GM19372 (cell line): ENCODE measurements at regions not wholly inside any gene's neighbourhood (a gene's known extent, or its start where the extent isn't known, plus 50 kb on each side); places are given as distances from the start of the nearest gene placed in this dataset.

ENCODE experiments used
- ATAC-seq: cut with Tn5 transposase; IDR thresholded peaks from one replicate; pipeline ENCODE4 v1.9.1; 2021; ENCODE audit warnings: mild to moderate bottlenecking, low read depth, moderate library complexity; ENCODE audit not compliant: unreplicated experiment

DNA sequence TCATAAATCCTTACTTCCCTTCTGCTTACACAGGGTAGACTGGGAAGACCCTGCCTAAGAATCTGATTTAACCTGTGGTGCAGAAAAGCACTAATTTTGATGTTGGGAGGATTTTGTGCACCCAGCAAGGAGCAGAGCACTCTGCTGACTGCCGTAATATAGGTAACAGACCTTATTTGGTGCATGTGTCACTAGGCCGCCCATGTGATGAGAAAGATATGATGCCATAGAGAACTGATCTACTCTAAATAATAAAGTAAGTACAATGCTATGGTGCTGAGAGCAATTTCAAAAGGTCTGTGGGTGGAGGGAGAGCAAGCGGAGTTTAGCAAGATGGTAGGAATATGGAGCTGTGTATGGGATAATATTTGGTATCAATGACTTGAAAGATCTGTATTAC is 1663.6 kb upstream of the SEL1L start:
- ATAC-seq = no peak

DNA sequence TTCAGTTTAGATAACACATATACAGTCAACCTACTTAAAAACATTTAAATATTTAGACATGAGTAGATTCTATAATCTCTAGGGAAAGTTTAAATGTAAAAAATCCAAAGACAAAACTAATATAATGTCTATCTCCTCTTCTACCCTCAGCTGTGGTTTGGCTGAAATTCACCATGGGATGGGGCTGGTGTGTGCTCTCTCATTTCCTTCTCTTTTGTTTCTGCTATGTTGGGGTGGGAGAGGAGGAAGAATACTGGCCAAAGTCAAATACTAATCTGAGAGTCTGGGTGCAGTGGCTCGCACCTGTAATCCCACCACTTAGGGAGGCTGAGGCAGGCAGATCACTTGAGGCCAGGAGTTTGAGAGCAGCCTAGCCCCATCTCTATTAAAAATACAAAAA is 1673.9 kb upstream of the SEL1L start:
- no peak for ATAC-seq

DNA sequence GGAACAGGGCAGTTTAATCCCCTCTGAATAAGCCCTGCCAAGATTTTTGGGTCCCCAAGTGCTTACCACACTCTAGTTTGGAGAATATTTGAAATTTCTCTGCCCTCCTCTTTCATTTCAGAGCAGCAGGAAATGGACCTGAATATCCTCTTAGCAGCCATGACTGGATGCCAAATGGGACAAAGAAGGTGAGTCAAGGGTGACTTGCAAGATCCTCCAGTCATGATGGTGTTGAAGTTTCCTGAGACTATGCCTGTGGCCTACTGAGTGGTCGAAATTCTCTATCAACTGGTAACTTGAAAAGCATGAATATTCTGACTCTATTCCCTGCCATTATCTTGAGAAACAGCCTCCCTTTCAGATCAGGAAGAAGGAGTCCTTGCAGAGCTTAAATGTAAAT is 1674.7 kb upstream of the SEL1L start:
- ATAC-seq = no peak

DNA sequence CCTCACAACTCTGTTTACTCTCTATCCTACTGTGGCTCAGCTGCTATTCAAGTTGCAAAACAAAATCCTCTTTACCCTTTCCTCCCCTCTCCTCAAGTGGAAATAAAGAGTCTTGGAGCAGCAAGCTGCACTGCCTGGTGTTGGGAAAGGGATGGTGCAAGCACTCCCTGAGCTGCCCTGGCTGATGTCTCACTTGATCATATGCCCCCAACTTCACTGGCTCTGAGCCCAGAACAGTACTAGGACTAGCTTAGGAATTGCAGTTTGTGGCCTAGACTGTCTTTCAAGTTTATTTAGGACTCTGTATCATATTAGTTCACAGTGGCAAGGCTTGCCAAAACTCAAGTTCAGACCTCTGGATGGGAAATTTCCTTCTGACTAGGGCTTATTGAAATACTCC is 1683.8 kb upstream of the SEL1L start:
- no peak for ATAC-seq

DNA sequence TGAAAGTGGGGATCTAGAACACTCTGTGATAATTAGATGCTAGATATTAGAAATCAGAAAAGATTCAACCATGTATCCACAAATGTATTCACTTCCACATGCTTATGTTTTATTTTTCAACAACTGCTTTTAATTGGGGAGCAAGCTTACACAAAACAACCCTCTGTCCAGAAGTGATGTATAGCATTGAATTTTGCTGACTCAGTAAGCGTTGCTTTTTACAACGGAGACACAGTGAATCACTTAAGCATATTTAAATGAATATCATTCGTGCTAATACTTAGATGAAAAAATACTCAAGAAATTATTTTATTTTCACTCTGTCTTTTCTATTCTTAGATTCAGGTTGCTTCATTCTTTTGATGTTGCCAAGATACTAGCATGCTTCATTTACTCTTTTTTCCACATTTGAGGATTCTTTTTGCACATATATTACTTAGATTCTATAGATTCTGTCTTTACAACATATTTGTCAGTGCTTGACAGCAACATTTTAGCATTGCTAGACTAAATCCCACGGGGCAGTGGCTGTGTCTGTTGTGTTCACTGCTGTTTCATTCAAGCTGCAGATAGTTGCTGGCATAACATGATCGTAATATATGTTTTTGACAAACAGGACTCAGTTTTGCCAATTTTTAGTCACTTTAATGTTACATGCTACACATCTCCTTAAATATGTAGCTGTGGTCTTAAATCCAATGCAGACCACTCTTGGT is 1714.4 kb upstream of the SEL1L start:
- ATAC-seq = no peak

DNA sequence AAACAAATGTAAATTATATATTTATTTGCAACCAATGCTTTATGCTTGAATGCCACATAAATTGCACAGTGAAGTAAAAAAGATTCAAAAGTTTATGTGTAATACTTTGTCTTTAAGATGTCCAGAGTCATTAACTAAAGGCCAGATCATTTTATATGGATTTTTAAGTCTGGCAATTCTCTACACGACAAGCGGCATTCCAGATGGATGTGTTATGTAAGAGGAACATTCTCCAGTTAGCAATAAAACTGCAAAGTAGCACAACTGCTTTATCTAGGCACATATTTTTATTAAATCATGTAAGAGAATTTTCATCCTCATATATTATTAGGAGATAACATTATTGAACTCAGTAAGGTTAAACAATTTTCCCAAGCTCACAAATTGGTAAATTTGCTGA is 1717.7 kb upstream of the SEL1L start:
- no peak for ATAC-seq

DNA sequence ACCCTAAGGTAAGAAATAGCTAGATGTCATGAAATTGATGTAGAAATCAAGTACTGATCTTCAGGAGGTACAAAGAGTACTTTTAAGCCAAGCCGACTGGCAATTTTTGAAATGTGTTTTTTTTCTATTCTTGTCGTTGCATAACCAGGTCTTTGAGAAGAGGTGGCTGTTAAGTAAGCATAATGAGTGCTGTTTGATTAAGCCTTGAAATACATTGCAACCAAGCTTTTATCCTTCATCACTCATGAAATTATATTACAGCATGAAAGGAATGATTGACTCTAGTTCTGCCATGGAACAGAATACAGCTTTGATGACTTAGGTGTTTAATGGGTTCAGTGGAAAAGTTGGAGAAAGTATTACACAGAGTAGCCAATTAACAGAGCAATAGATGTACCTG is 1720.2 kb upstream of the SEL1L start:
- no peak for ATAC-seq

DNA sequence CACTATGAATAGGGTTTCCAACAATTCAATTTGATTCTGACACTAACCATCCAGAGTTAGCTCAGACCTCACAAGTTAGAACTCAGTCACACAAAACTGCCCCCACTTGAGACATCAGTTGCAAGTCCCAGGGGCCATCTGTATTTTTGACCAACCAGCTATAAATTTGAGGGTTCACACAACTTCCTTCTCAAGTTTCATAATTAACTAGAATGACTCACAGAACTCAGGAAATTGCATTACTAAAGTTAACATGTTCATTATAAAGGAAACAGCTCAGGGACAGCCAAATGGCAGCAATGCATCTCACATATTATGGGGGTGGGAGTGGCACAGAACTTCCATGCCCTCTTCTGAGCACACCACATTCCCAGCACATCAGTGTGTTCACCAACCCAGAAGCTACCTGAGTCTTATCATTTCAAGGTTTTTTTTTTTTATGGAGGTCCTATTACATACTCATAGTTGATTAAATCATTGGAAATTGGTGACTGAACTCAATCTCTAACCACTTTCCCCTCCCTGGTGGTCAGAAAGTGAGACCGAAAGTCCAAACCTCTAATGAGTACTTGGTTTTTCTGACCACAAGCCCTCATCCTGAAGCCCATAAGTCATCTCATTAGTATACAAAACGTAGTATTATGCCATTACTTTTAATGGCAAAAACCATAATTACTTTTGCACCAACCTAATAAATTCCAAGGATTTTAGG is 1721.5 kb upstream of the SEL1L start:
- ATAC-seq = no peak

DNA sequence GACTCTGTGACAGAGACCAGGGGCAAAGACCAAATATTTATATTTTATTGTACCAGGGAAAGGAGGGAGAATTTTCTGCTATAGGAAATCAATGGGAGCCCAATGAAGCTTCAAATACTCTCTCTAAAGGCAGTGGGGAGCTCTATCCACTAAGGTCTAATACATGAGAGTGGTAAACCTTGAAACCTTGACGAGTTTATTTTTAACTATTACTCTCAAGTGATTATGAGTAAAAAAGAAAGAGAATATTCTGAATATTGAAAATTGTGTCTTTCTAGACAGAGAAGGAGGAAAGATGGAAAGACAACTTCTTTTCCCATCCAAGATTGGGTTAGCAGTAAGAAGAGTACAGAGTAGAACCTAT is 1722.1 kb upstream of the SEL1L start:
- ATAC-seq = no peak

DNA sequence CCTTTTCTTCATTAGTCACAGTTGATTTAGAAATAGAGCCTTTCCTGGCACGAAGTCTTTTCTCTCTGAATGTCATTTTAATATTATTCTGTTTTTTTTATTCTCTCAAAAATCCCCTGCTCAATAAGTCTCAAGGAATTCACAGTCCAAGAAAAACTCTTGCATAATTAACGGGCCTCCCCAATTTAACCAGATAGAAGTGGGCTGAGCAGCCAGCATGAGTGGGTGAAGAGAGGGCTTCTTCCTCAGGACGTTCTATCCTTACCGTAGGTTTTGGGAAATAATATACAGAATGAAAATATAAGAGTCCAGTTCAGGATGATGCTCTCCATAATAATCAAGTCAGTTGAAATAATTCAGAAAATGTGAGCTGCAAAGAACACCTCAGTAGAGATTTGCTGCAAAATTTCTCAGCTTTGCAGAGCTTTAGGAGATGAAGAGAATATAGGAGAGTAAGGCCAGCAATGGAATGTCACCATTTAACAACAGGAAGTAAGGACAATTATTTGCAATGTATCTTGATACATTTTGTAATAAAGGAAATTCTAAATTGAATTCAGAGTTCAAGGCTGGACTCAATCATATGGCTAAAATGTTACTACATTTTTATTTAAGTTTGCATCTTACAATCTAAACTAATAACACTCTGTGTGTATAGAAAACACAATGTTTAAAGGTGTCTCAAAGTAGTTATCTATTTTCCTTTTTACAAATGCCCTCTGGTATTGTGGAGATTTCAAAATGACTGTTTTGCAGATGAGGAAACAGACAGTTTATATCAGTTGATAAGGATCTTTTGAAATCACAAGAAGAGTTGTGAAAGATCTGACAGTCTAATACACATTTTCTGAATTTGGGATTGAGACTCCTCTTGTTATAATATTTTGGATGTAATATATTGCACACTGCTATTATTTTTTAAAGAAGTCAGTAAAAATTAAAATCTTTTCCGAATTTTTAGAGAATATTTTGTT is 1724.1 kb upstream of the SEL1L start:
- no peak for ATAC-seq

DNA sequence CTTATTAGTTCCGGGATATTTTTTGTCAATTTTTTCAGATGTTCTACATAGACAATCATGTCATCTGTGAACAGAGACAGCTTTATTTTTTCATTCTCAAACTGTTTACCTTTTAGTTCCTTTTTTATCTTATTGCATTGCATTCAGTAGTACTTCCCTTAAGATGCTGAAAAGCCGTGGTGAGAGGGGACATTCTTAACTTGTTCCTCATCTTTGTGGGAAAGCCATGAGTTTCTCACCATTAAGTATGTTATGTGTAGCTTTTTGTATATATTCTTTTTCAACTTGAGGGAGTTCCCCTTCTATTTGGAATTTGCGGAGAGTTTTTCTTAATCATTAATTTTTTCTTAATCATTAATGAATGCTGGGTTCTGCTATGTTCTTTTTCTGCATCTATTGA is 1727.1 kb upstream of the SEL1L start:
- ATAC-seq = no peak

DNA sequence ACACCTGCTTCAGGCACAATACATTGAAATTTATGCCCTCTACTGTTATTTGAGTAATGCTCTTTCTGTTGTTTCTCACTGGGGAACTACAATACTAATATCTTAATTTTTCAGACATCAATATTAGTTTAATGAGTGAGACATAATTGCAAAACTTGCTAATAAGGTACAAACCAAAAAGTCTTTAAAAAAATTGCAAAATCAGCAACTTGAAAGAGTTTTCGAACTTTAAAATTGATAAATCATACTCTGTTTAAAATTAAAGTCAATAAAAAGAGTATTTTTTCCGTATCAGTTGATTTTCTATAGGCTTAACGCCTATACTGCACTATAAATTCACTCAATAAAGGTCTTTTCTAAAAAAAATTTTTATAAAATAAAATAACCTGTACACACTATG is 1735.9 kb upstream of the SEL1L start:
- no peak for ATAC-seq

DNA sequence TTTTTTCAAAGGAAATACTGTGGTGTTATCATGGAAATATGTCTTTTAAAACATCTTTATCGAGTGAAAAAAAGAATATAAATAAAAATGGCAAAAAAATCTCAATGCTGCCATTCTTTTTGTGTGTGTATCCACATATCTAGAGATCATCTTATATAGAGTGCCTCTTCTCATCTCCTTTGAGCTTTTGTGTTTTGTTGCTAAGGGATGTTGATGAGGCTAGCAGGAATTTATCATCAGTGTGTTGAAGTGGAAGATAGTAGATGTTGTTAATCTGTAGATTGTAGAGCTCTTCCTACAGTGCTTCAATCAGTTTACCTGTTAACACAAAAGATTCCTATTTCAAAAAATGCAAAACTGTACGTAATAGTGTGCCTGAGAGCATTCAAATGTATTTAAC is 1738.0 kb upstream of the SEL1L start:
- no peak for ATAC-seq

DNA sequence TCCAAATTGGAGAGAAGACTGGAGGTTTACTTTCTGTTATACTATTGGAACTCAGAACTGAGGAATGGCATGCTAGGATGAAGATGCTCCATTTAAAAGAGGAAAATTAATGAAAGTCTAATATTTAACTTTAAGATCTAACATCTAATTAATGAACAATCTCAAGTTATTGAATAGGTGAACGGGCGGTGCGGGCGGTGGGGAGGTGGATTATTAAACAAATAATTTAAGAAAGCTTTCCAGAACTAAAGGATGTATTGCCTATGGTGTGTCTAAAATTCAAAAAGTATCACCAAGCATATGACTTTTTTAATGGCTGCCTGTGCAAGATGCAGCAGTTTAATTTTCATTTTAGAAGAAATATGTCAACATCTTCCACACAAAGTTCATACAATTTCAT is 1747.1 kb upstream of the SEL1L start:
- ATAC-seq = no peak

DNA sequence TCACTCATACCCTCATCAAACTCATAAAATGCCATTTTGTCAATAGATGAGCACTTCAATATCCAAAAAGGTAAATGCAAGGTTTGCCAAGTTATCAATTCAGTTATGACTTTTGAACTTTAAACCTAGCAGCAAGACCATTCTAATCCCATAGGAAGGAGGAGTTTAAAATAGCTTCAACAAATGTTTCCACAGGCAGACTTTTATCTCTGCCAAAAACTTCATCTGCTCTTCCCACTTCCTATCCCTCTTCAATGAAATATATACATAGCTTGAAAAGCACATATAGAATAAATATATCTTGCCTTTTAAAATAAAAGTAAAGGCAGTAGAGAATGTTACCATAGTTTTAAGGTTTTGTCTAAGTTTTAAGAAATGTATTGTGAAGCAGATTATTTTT is 1749.1 kb upstream of the SEL1L start:
- ATAC-seq = no peak

DNA sequence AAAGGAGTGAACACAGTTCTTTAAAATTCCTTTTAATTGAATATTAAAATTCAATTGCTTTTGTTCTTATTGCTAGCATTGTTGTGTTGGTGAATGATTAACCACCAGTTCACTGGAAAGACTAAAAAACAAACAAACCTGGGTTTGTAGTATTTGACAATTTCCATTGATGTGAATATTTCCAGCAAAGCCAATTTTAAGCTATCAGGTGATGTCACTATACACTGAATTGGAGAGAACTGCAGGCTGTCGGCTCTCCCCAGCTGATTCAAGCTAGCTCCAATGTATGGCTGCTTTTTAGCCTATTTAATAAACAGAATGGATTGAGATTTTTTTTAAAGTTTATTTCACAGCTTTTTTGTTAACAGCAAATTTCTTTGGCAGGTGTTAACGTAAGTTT is 1753.6 kb upstream of the SEL1L start:
- ATAC-seq = no peak

DNA sequence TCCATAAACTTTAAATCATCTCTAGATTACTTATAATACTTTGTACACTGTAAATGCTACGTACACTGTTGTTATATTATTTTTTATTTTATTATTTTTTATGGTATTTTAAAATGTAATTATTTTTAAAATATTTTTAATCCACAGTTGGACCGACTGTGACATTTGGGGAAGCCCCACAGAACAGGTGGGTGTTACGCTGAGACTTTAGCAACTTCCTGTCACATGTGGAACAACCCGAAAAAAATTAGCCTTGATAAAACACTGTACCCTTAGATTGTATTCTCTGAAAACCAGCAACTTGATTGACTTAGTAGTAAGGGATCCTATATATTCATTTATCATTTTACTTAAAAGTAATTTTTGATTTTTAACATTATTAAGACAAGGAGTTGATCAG is 1755.7 kb upstream of the SEL1L start:
- ATAC-seq = no peak

DNA sequence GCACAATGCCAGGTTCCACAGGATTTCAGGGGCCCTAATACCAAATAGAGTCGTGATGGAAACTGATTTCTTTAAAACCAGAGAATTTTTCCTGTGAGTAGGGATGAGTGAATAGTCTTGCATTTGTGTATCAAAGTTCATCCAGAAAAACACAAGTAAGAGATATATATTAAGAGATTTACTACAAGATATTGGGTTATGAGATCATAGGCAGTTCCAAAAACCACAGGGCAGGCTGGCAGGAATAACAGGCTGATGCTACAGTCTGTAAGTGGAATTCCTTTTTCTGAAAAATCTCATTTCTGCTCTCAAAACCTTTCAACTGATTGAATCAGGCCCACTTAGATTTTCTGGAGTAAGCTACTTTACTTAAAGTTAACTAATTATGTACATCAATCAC is 1756.2 kb upstream of the SEL1L start:
- no peak for ATAC-seq

DNA sequence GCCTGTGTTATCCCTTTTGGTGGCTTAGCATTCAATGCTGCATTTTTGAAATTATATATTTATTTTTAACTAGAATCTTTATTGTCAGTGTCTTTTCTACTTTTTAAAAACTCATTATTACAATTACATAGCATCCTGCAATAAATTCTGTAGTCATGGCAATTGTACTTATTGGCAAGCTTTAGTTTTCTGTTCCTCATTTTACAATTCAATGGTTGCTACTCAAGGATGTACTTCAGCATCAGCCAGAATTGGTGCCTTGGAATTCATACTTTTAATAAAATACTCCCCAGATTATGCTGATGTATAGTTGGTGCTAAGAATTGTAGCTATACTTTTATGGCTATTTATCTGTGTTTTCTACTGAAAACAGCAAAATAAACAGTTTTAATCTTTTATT is 1756.8 kb upstream of the SEL1L start:
- no peak for ATAC-seq

DNA sequence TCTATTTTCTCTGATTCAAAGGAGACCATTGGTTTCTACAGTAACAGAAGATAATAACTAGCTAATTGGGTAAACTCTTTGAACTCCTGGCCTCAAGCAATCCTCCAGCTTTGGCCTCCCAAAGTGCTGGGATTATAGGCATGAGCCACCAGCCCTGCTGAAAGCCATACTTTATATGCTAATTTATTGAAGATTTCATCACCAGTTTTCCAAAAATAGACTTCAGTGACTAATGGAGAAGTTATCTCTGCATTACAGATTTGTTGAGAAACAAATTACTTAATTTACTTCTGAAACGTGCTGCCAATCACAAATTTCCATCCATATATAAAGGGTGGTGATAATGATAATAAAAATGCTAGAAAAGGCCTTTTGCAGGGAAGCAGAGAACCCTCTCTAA is 1758.1 kb upstream of the SEL1L start:
- no peak for ATAC-seq

DNA sequence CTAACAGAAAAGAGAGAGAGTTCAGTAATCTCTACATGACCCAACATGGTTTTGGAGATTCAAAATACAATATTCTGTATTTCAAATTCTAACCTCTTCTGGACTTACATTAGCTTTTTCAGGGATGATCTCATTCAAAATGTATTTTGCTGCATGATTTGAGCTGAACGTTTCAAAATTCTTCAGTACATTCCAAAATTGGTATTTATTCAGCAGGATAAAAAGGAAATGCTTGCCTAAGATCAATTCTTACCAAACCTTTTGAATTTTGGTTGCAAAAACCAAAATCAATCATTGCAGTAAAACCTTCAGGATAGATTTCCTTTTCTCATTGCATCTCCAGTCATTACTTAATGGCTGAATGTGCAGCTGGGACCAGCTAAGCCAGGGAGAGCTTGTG is 1761.3 kb upstream of the SEL1L start:
- no peak for ATAC-seq
